Fibroblast of pulmonary artery (primary cell): ENCODE measurements at regions not wholly inside any gene's neighbourhood (a gene's known extent, or its start where the extent isn't known, plus 50 kb on each side); places are given as distances from the start of the nearest gene placed in this dataset.

Experiments
- DNase-seq: peaks from one replicate; pipeline ENCODE4 v3.0.0-alpha.2; 2010; ENCODE audit warnings: low read depth
- H3K4me3 ChIP-seq: replicated peaks from 2 replicates; pipeline ENCODE4 v1.5.1; 2011; ENCODE audit warnings: low read depth, mild to moderate bottlenecking, control low read depth, low read length, moderate library complexity
- TF ChIP-seq, protein P1 (sequence below): IDR thresholded peaks from 2 replicates; pipeline ENCODE4 v1.5.1; 2011; ENCODE audit warnings: mild to moderate bottlenecking, control low read depth, low read length, inconsistent platforms; ENCODE audit errors: missing control alignments

DNA sequence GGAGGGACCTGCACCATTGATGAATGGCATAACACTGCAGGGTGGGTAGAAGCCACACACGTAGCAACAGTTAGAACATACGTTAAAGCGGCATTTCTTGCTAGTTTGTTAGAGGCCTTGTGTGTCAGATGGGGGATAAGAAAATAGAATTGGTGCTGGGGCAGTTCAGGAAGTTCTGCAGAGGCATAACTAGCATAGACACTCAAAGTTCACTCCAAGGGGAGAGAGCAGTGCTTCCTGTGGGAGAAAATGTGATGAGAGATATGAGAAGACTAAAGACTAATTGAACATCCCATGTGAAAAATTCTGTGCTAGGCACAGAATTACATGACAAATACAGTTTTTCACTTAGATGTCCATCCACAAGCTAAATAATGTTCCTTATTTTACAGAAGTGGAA, 327.1 kb downstream of the ZNF621 start:
- DNase-seq = no peak
- no peak overlapping the region for H3K4me3 ChIP-seq
- TF ChIP-seq, protein P1, sequence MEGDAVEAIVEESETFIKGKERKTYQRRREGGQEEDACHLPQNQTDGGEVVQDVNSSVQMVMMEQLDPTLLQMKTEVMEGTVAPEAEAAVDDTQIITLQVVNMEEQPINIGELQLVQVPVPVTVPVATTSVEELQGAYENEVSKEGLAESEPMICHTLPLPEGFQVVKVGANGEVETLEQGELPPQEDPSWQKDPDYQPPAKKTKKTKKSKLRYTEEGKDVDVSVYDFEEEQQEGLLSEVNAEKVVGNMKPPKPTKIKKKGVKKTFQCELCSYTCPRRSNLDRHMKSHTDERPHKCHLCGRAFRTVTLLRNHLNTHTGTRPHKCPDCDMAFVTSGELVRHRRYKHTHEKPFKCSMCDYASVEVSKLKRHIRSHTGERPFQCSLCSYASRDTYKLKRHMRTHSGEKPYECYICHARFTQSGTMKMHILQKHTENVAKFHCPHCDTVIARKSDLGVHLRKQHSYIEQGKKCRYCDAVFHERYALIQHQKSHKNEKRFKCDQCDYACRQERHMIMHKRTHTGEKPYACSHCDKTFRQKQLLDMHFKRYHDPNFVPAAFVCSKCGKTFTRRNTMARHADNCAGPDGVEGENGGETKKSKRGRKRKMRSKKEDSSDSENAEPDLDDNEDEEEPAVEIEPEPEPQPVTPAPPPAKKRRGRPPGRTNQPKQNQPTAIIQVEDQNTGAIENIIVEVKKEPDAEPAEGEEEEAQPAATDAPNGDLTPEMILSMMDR = no peak

DNA sequence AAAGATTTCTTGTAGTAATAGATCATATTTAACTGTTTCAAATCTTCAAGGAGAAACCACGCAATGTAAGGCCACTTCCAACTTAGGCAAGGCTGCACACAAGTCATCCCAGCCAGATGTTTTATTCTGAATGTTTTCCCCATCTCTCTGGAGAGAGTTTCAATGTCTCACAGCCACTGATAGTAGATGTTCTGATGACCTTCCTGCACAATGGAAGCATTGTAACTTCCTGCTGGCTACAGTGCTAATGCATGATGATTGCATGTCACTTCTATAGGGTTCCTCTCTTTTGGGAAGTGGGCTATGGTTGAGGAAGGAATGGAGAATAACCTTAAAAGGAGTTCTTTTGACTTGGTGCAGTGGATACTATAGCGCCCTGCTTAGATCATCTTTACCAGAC, 328.0 kb downstream of the ZNF621 start:
- TF ChIP-seq, protein P1 = no peak
- H3K4me3 ChIP-seq = no peak overlapping the region
- DNase-seq = no peak

DNA sequence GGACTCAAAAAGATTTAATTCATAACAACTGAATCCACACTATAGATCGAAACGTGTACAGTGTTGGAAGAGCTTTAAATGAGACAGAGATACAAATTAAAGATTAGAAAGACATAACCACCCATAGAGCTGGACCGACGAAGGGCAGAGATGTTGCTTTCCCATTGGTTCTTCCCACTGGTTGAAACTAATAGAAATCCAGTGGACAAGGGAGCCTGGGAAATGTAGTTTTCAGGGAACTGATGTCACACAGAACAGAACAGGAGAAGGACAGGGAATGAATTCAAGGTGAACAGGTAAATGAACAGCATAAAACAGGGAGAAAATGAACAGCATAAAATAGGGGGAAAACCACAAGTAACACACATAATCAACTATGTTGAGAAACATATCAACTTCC, 328.7 kb downstream of the ZNF621 start:
- H3K4me3 ChIP-seq = no peak overlapping the region
- no peak for DNase-seq
- TF ChIP-seq, protein P1 = no peak

DNA sequence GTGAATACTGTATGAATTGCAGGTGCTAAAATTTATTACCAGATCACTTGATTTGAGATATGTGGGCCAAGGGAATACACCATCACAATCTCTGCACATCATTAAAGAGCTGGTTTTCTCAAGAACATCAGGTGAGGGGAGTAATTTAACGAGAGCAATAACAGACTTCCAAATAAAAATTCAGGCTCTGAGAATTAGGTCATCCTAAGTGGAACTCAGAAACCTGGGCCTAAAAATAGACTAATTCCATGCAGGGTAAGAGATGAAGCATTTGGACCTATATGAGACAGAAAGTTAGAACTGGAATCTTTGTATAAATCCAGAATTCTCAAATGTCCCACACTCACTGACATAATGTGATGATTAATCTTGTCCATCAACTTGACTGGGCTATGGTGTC, 331.1 kb downstream of the ZNF621 start:
- H3K4me3 ChIP-seq = no peak overlapping the region
- TF ChIP-seq, protein P1 = no peak
- DNase-seq = no peak

DNA sequence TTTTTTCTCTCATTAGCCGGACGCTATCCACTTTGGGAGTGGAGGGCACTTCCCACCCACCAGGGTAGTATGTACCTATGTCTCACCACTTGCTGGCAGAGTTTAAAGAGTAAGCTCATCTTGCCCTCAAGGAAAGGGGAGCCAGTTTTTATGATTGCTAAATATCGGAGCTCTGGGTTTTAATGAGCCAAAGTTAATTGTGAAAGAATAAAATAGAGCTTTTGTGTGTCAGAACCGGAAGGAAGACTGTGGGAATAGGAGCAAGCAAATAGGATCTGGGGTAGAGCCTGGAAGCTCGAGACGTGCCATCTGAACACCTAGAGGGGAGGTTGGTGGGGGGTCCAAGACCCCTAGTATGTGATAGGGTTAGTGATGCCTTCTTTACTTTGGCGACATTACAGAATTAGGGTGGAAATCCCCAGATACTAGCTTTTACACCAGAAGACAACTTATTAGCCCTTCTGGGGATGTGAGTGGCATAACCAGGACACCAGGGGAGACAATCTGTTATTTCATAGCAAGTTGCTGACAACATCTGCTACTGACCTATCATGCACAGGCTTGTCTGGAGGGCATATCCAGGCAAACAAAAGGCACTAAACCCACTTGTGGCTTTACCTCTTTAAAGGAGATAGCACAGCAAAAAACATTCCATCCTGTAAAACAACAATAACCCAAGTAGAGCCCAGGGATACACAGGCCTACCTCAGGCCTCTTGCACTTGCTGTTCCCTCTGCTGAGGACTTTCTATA, 333.8 kb downstream of the ZNF621 start:
- no peak overlapping the region for H3K4me3 ChIP-seq
- TF ChIP-seq, protein P1 = no peak
- no peak for DNase-seq

DNA sequence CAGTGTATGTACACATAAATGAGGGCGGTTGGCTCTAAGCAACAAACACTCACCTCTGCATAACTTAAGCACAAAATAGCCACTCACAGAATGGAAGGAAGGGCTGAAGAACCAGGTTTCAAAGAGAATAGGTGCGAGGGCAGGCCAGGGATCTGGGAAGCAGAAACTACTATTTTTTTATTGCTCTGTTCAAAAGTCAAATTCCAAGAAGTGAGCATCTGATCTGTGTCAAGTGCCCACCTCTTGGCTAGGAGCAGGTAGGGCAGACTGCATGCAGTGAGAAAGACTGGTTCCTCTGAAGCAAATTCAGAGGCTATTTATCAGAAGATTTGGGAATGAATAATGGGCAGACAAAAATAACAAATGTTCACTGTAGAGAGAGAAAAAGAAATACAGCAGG, 336.4 kb upstream of the CTNNB1 start:
- DNase-seq = no peak
- TF ChIP-seq, protein P1 = no peak

DNA sequence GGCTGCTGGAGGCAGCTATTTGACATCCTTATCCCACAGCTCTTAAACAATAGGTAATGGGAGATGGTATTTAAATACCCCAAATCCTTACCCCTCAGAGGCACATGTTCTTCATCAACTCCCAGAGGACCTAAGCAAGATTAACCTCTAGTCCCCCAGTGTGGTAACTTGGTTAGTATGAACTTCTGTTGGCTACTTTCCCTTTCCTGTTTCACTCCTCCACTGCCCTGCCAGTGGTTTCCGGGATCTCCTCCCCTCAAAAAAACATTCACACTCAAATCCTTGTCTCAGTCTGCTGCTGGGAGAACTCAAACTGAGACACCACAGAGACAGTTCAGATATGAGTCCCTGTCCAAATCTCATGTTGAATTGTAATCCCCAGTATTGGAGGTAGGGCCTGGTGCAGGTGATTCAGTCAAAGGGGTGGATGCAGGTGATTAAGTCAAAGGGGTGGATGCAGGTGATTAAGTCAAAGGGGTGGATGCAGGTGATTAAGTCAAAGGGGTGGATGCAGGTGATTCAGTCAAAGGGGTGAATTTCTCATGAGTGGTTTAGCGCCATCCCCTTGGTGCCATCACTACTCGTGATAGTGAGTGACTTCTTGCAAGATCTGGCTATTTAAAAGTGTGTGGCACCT, 335.0 kb upstream of the CTNNB1 start:
- H3K4me3 ChIP-seq = no peak overlapping the region
- peak; percentile 35 for DNase-seq
- TF ChIP-seq, protein P1 = no peak

More for the DNA sequence above, 336.4 kb upstream of the CTNNB1 start:
- H3K4me3 ChIP-seq = no peak overlapping the region
